NCI-H2107 treated with DMSO at 0.1 percent for 48 hours (cell line): ENCODE measurements at regions not wholly inside any gene's neighbourhood (a gene's known extent, or its start where the extent isn't known, plus 50 kb on each side); places are given as distances from the start of the nearest gene placed in this dataset.
"Not testable (repeated sequence)": the region's sequence is repeated elsewhere in the genome, so short reads cannot be mapped to it uniquely, and the experiment has no call there.

ENCODE experiments used
- DNase-seq: peaks from one replicate; lab custom pipeline; 2025; ENCODE audit not compliant: unreplicated experiment; lab: John Stamatoyannopoulos, UW

DNA sequence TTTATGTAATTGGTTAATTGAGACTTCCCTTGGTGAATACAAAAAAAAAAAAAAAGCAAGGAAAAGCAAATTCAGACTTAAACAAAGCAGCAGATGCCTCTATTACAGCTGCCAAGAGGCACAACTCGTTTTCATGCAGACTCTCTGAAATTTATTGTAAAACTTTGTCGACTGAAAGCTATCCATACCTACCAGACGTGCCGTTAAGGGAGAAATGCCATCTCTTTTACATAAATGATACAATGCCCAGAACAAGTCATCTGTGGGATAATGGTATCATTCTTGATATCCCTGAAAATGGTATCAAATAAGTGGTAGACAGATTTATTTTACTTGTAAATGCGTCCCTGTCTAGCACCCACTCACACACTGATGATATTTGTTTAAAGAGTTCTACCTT, 724.2 kb downstream of the NSUN3 start:
- DNase-seq, result no peak

DNA sequence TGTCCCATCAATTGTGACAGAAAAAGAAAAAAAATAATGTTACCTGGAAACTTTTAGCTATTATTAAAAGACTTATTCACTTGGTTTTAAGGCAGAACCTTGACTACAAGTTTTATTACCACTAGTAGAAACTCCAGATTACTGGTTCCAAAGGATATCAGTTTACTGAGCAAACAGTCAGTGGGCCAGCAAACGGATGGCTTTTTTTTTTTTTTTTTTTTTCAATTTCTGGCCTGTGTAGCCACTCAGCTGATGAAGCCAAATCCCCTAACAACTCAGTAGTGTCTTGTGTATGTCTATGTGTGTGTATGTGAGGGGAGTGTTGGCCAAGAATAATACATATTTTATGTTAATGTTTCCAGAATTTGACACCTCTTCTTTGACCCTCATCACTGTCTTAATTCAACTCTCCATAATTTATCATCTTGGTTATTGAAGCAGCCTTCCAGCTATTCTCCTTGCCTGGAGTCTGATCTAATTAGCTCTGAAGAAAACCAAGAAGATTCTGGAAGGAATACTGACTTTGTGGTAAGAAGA, 724.9 kb downstream of the NSUN3 start:
- no peak for DNase-seq

- DNase-seq, result no peak
Observed at GRCh38 chr3:94794563-94794962, 731.7 kb downstream of the NSUN3 start.

DNA sequence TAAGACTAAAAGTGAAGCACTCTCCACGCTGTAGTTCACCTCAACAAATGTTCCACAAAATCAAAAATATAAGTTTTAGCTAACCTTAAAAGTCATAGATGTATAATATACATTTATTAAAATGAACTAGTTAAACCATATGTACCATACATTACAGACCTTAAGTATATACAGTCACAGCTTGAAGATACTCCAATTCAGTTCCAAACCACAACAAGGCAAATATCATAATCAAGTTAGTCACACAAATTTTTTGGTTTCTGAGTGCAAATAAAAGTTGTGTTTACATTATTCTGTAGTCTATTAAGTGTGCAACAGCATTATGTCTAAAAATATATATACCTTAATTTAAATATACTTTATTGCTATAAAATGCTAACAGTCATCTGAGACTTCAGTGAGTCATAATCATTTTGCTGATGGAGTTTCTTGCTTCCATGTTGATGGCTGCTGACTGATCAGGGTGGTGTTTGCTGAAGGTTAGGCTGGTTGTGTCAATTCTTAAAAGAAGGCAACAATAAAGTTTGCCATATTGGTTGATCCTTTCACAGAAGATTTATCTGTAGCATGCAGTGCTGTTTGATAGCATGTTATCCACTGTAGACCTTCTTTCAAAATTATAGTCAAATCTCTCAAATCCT, 736.7 kb downstream of the NSUN3 start:
- DNase-seq, result no peak

GRCh38 chr3:94811836-94812235, 749.0 kb downstream of the NSUN3 start:
- no peak for DNase-seq

- no peak for DNase-seq
Observed at GRCh38 chr3:94821241-94821640, 758.4 kb downstream of the NSUN3 start.

DNA sequence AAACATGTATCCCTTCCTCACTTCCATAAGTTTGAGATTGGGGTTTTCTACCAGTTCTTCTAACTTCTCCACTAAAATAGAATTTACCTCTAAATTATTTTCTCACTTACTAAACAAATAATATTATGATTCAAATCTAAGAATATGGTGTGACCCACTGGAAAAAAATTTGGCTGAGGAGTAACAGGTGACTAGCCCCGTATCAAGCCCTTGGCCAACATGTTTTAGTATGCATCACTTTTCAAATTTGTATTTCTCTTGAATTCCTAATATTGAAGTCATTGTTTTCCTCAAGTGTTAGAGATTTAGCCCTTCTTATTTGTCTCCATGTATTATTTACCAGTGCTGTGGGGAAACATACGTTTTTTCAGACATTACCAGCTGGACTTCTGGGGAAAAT, 759.4 kb downstream of the NSUN3 start:
- DNase-seq, result no peak

DNA sequence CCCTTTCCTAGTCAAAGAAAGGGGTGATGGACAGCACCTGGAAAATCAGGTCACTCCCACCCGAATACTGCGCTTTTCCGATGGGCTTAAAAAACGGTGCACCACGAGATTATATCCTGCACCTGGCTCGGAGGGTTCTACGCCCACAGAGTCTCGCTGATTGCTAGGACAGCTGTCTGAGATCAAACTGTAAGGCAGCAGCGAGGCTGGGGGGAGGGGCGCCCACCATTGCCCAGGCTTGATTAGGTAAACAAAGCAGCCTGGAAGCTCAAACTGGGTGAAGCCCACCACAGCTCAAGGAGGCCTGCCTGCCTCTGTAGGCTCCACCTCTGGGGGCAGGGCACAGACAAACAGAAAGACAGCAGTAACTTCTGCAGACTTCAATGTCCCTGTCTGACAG, 783.4 kb downstream of the NSUN3 start:
- not testable (repeated sequence) for DNase-seq

GRCh38 chr3:94862703-94863102, 799.8 kb downstream of the NSUN3 start:
- peak; percentile 17 for DNase-seq

- DNase-seq, result no peak
Observed at GRCh38 chr3:94869059-94869547, 806.2 kb downstream of the NSUN3 start.

- no peak for DNase-seq
Observed at GRCh38 chr3:94873751-94874150, 810.9 kb downstream of the NSUN3 start.

DNA sequence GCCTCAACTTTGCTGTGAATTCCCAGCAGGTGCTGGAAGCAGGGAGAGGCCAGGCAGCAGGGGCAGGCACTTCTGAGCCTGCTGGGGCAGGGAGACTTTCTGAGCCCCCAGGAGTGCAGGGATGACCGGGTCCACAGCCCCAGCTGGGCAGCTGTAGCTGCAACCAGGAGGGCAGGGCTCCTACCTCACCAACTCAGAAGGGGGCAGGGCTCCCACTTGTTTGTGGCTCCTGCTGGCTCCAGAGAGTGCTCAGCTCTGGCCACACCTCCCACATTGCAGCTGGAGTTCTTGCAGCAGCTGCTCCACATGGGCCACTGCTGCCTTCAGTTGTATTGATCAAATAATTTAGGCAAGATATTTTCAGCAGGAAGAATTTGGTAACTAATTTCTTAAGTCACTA, 812.3 kb downstream of the NSUN3 start:
- no peak for DNase-seq

GRCh38 chr3:94887065-94887464, 824.2 kb downstream of the NSUN3 start:
- DNase-seq, result no peak

DNA sequence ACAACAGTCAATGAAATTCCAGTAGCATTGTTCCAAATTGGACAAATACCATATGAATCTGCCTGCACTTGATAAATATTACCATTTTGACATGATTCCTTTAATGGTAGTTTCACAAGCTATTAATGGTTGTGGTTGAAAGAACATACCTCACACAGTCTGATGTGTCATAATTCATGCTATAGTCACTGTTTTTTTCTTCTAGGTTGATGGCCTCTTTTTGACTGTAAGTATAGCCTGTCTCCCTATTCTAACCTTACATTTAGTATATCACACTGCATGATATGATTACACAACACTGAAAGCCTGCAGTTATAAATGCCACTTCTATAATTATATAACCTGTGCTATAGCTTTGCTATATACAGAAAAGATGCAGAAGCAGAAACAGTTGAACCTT, 834.1 kb downstream of the NSUN3 start:
- no peak for DNase-seq

DNA sequence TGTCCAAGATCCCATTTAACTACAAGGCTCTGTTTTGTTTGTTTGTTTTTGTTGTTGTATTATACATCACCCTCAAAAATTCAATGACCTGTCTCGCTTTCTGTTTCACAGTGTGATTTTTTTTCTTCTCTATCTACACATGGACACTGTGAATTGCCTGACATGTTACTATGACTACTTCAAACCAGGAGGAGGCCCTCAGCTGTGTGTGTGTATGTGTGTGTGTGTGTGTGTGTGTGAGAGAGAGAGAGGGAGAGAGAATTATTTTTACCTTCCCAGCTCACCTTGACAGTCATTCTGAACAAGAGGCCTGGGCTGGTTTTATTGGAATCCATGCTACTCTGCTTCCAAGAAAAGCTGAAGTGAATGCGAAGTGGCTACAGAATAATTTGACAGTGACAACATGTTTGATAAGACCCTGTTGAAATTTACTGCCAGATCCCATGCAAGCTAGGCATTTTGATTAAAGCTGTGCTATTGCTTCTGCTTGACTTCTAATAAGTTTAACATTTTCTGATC, 841.4 kb downstream of the NSUN3 start:
- DNase-seq, result no peak

GRCh38 chr3:94909726-94910125, 846.9 kb downstream of the NSUN3 start:
- DNase-seq, result no peak

- no peak for DNase-seq
Observed at GRCh38 chr3:94912656-94913055, 849.8 kb downstream of the NSUN3 start.

DNA sequence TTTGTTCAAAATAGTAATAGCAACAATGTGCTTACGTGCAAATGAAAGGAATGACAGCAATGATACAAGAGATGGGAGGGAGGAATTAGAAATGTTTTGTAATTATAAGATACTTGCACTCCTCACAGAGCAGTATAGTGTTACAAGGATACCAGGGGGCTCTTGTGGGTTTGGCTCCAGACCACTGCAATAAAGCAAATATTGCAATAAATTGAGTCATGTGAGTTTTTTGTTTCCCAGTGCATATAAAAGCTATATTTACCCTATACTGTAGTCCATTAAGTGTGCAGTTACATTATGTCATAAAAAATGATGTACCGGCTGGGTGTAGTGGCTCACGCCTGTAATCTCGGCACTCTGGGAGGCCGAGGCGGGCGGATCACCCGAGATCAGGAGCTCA, 864.3 kb downstream of the NSUN3 start:
- DNase-seq, result no peak

DNA sequence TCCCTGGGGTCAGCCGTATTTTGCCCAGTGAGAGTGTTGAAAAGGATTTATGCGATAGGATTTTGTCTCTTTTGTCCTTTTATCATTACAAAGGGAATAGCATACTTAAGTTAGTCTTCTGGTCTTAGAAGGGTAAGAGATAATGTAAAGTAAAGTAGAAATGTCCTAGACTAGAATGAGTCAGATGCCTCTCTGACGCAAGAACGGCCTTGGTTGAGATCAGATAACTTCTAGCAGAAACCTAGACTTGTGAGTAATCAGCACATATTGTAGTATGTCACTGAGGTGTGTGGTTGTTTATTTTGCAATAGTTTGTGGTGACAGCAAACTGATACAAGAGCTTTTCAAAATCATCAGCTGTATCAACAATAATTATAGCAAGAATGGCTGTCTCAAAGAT, 866.1 kb downstream of the NSUN3 start:
- DNase-seq, result peak; percentile 10

GRCh38 chr3:94935738-94936580, 873.1 kb downstream of the NSUN3 start:
- DNase-seq, result no peak

DNA sequence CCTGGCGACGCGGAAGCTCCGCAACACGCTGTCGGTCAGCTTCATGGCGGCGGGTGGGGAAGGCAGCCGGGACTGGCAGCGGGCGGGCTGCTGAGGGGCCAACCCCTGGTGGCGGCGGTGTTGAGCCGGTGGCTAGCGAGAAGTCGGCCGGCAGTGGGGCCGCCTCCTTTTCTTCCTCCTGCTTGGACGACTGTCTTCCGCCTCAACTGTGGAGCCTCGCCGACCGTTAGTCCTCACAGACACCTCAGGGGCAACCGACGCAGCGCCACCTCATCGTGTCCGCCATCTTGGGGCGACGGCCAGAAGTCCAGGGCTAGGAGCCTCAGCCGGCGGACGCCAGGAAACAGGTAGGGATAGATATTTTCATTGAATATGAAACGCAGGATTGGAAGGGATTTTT, 875.1 kb downstream of the NSUN3 start:
- no peak for DNase-seq

DNA sequence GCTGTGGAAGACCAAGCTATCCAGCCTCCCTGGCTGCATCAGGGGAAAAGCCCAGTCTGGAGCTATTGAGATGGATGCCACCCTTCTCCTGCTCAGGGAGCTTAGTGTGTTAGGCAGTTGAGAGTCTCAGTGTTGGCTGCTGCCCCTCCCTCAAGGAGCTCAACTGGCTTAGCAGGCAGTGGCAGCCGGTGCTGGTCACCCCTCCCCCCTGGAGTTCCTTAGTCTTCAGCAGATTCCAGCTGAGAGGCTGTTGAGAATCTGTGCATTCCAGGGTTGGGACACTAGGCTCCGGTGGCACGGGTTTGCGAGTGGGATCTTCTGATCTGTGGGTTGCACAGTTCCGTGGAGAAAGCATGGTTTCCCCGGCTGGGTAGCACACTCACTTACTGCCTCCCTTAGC, 883.8 kb downstream of the NSUN3 start:
- no peak for DNase-seq
